Activated T-cell treated with anti-CD3 and anti-CD28 coated beads, Interleukin-2, amount 50 U/mL, for 4 hours (primary cell): ENCODE measurements at regions not wholly inside any gene's neighbourhood (a gene's known extent, or its start where the extent isn't known, plus 50 kb on each side); places are given as distances from the start of the nearest gene placed in this dataset.
"Not testable (repeated sequence)": the region's sequence is repeated elsewhere in the genome, so short reads cannot be mapped to it uniquely, and the experiment has no call there.

Experiments
- ATAC-seq, 2 donors: fragments of 200-7000 bp; cut with Tn5 transposase; one replicate each; pipeline ENCODE4 v1.10.0; 2021
- DNase-seq: peaks from one replicate; pipeline ENCODE4 v3.0.0-alpha.2; 2020
- H3K27me3 Mint-ChIP-seq: one replicate; pipeline ENCODE4 v1.8.0; 2021; ENCODE audit warnings: low read depth, mixed read lengths
- H3K36me3 Mint-ChIP-seq: one replicate; pipeline ENCODE4 v1.8.0; 2022; ENCODE audit warnings: mixed read lengths; ENCODE audit not compliant: insufficient read depth
- H3K4me1 Mint-ChIP-seq: one replicate; pipeline ENCODE4 v1.8.0; 2021; ENCODE audit warnings: low read depth, mixed read lengths
- H3K4me3 Mint-ChIP-seq: one replicate; pipeline ENCODE4 v1.8.0; 2021; ENCODE audit warnings: mild to moderate bottlenecking, moderate library complexity, mixed read lengths
- H3K9me3 Mint-ChIP-seq: one replicate; pipeline ENCODE4 v1.8.0; 2021; ENCODE audit warnings: mixed read lengths

- DNase-seq (no peak), ATAC-seq (no peak)
- Mint-ChIP-seq H3K4me3 (no peak overlapping the region), H3K36me3 (no peaks in the 10 kb centered on the region), H3K9me3 (peaks cover 5% of the 10 kb centered on the region), H3K4me1 (no peaks in the 10 kb centered on the region), H3K27me3 (no peaks in the 10 kb centered on the region)
Observed at GRCh38 chr12:73984552-73984951, 553.1 kb upstream of the ATXN7L3B start.

- DNase-seq, result no peak
- Mint-ChIP-seq H3K27me3 (no peaks in the 10 kb centered on the region), H3K4me1 (no peaks in the 10 kb centered on the region), H3K36me3 (no peaks in the 10 kb centered on the region), H3K4me3 (no peak overlapping the region), H3K9me3 (peaks cover 5% of the 10 kb centered on the region)
- ATAC-seq, result no peak
Observed at GRCh38 chr12:73991138-73991537, 546.5 kb upstream of the ATXN7L3B start.

GRCh38 chr12:73998894-73999293 is 538.7 kb upstream of the ATXN7L3B start:
- ATAC-seq, result no peak
- no peaks in the 10 kb centered on the region for H3K36me3 Mint-ChIP-seq

GRCh38 chr12:74015118-74015517 is 522.5 kb upstream of the ATXN7L3B start:
- no peaks in the 10 kb centered on the region for H3K27me3 Mint-ChIP-seq
- no peaks in the 10 kb centered on the region for H3K9me3 Mint-ChIP-seq
- DNase-seq, result no peak
- H3K4me3 Mint-ChIP-seq, result no peak overlapping the region
- H3K36me3 Mint-ChIP-seq, result no peaks in the 10 kb centered on the region
- H3K4me1 Mint-ChIP-seq, result no peaks in the 10 kb centered on the region
- no peak for ATAC-seq

More at GRCh38 chr12:73998894-73999293, 538.7 kb upstream of the ATXN7L3B start:
- Mint-ChIP-seq H3K27me3 (no peaks in the 10 kb centered on the region), H3K4me1 (no peaks in the 10 kb centered on the region), H3K4me3 (no peak overlapping the region), H3K9me3 (no peaks in the 10 kb centered on the region)
- no peak for DNase-seq

- not testable (repeated sequence) for H3K27me3 Mint-ChIP-seq, H3K36me3 Mint-ChIP-seq, H3K4me3 Mint-ChIP-seq, ATAC-seq, H3K4me1 Mint-ChIP-seq, H3K9me3 Mint-ChIP-seq, DNase-seq
Observed at GRCh38 chr12:74016324-74016723, 521.3 kb upstream of the ATXN7L3B start.

- ATAC-seq (no peak), DNase-seq (no peak)
- H3K9me3 Mint-ChIP-seq, result no peaks in the 10 kb centered on the region
- H3K4me3 Mint-ChIP-seq, result no peak overlapping the region
- H3K36me3 Mint-ChIP-seq, result no peaks in the 10 kb centered on the region
- no peaks in the 10 kb centered on the region for H3K27me3 Mint-ChIP-seq
- H3K4me1 Mint-ChIP-seq, result no peaks in the 10 kb centered on the region
Observed at GRCh38 chr12:74018849-74019248, 518.8 kb upstream of the ATXN7L3B start.

- no peak for DNase-seq
- Mint-ChIP-seq H3K4me3 (no peak overlapping the region), H3K9me3 (no peaks in the 10 kb centered on the region), H3K27me3 (no peaks in the 10 kb centered on the region), H3K36me3 (no peaks in the 10 kb centered on the region), H3K4me1 (no peaks in the 10 kb centered on the region)
- ATAC-seq, result no peak
Observed at GRCh38 chr12:74021937-74022336, 515.7 kb upstream of the ATXN7L3B start.

- ATAC-seq (no peak), DNase-seq (no peak)
- Mint-ChIP-seq H3K27me3 (no peaks in the 10 kb centered on the region), H3K4me1 (no peaks in the 10 kb centered on the region), H3K36me3 (no peaks in the 10 kb centered on the region), H3K9me3 (peaks cover 6% of the 10 kb centered on the region), H3K4me3 (no peak overlapping the region)
Observed at GRCh38 chr12:74031045-74031444, 506.6 kb upstream of the ATXN7L3B start.

GRCh38 chr12:74033531-74033930 is 504.1 kb upstream of the ATXN7L3B start:
- no peak overlapping the region for H3K4me3 Mint-ChIP-seq
- no peaks in the 10 kb centered on the region for H3K36me3 Mint-ChIP-seq
- no peak for DNase-seq
- H3K27me3 Mint-ChIP-seq, result no peaks in the 10 kb centered on the region
- ATAC-seq, result no peak
- H3K9me3 Mint-ChIP-seq, result peaks cover 6% of the 10 kb centered on the region
- no peaks in the 10 kb centered on the region for H3K4me1 Mint-ChIP-seq

GRCh38 chr12:74039138-74039537 is 498.5 kb upstream of the ATXN7L3B start:
- ATAC-seq, result not testable (repeated sequence)

GRCh38 chr12:74043343-74043742 is 494.3 kb upstream of the ATXN7L3B start:
- Mint-ChIP-seq H3K4me1 (no peaks in the 10 kb centered on the region), H3K36me3 (no peaks in the 10 kb centered on the region), H3K4me3 (no peak overlapping the region), H3K9me3 (no peaks in the 10 kb centered on the region), H3K27me3 (no peaks in the 10 kb centered on the region)
- ATAC-seq (no peak), DNase-seq (no peak)

More at GRCh38 chr12:74039138-74039537, 498.5 kb upstream of the ATXN7L3B start:
- not testable (repeated sequence) for H3K27me3 Mint-ChIP-seq, H3K9me3 Mint-ChIP-seq, DNase-seq, H3K36me3 Mint-ChIP-seq, H3K4me3 Mint-ChIP-seq, H3K4me1 Mint-ChIP-seq

- Mint-ChIP-seq H3K36me3 (no peaks in the 10 kb centered on the region), H3K4me3 (no peak overlapping the region), H3K9me3 (no peaks in the 10 kb centered on the region), H3K4me1 (no peaks in the 10 kb centered on the region), H3K27me3 (no peaks in the 10 kb centered on the region)
- no peak for ATAC-seq
- DNase-seq, result no peak
Observed at GRCh38 chr12:74049348-74049747, 488.3 kb upstream of the ATXN7L3B start.

GRCh38 chr12:74051848-74052247 is 485.8 kb upstream of the ATXN7L3B start:
- H3K4me1 Mint-ChIP-seq, result no peaks in the 10 kb centered on the region
- H3K27me3 Mint-ChIP-seq, result no peaks in the 10 kb centered on the region
- no peak overlapping the region for H3K4me3 Mint-ChIP-seq
- no peak for ATAC-seq
- no peaks in the 10 kb centered on the region for H3K9me3 Mint-ChIP-seq
- no peaks in the 10 kb centered on the region for H3K36me3 Mint-ChIP-seq
- no peak for DNase-seq

- H3K36me3 Mint-ChIP-seq, result no peaks in the 10 kb centered on the region
- no peak for DNase-seq
- H3K4me3 Mint-ChIP-seq, result no peak overlapping the region
- no peak for ATAC-seq
- H3K4me1 Mint-ChIP-seq, result no peaks in the 10 kb centered on the region
- no peaks in the 10 kb centered on the region for H3K27me3 Mint-ChIP-seq
- peaks cover 31% of the 10 kb centered on the region for H3K9me3 Mint-ChIP-seq
Observed at GRCh38 chr12:74066476-74066875, 471.2 kb upstream of the ATXN7L3B start.

GRCh38 chr12:74071182-74071581 is 466.5 kb upstream of the ATXN7L3B start:
- H3K9me3 Mint-ChIP-seq, result peaks cover 28% of the 10 kb centered on the region
- H3K4me1 Mint-ChIP-seq, result no peaks in the 10 kb centered on the region
- no peaks in the 10 kb centered on the region for H3K36me3 Mint-ChIP-seq
- no peak for DNase-seq
- no peaks in the 10 kb centered on the region for H3K27me3 Mint-ChIP-seq
- no peak for ATAC-seq
- H3K4me3 Mint-ChIP-seq, result no peak overlapping the region

GRCh38 chr12:74076918-74077317 is 460.7 kb upstream of the ATXN7L3B start:
- Mint-ChIP-seq H3K4me3 (no peak overlapping the region), H3K36me3 (no peaks in the 10 kb centered on the region), H3K27me3 (no peaks in the 10 kb centered on the region), H3K9me3 (peaks cover 6% of the 10 kb centered on the region), H3K4me1 (no peaks in the 10 kb centered on the region)
- ATAC-seq (no peak), DNase-seq (no peak)
